Fibroblast of pulmonary artery (primary cell): ENCODE measurements at regions not wholly inside any gene's neighbourhood (a gene's known extent, or its start where the extent isn't known, plus 50 kb on each side); places are given as distances from the start of the nearest gene placed in this dataset.

Experiments used
- DNase-seq: peaks from one replicate; pipeline ENCODE4 v3.0.0-alpha.2; 2010; ENCODE audit warnings: low read depth
- H3K4me3 ChIP-seq: replicated peaks from 2 replicates; pipeline ENCODE4 v1.5.1; 2011; ENCODE audit warnings: low read depth, mild to moderate bottlenecking, control low read depth, low read length, moderate library complexity
- TF ChIP-seq, protein P1 (sequence below): IDR thresholded peaks from 2 replicates; pipeline ENCODE4 v1.5.1; 2011; ENCODE audit warnings: mild to moderate bottlenecking, control low read depth, low read length, inconsistent platforms; ENCODE audit errors: missing control alignments

DNA sequence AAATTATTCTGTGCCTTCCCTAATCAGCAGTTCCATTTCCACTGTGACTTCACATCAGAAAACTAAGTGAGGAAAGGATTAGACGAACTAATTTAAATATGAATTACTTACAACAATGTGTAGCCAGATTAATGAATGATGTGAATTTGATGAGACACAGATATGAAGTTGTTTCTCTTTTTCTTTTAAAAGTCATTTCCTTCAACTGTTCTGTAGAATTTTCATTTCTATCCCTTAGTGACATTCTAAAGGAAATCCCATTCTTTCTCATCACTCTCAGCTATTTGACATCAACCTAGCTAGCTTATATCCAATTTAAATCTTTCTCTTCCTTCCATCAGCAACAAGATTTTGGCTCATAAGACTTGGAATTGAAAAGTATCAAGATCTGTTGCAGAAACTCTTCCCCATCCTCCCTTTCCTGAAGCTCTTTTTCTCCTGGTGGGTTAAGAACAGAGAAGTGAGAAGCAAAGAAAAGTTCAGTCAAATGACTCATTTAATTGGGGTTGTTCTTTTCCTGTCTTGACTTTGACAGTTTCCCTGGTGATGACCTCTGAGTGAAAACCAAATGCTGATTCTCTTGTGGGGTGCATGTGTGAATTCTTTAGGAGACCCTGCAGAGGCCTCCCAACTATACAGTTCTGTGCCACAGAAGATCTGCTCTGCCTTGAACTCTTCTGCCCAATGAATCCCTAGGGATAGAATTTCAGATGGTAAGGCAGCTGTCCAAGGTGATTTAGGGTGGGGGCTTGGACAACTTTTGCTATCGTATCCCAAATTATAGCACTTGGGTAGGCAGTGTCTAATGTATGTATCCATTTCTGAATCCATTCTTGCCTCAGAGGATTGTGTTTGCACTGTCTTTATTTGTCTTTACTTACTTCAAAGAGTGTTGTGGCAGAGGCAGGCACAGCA, 232.5 kb upstream of the GPRIN3 start:
- TF ChIP-seq, protein P1, sequence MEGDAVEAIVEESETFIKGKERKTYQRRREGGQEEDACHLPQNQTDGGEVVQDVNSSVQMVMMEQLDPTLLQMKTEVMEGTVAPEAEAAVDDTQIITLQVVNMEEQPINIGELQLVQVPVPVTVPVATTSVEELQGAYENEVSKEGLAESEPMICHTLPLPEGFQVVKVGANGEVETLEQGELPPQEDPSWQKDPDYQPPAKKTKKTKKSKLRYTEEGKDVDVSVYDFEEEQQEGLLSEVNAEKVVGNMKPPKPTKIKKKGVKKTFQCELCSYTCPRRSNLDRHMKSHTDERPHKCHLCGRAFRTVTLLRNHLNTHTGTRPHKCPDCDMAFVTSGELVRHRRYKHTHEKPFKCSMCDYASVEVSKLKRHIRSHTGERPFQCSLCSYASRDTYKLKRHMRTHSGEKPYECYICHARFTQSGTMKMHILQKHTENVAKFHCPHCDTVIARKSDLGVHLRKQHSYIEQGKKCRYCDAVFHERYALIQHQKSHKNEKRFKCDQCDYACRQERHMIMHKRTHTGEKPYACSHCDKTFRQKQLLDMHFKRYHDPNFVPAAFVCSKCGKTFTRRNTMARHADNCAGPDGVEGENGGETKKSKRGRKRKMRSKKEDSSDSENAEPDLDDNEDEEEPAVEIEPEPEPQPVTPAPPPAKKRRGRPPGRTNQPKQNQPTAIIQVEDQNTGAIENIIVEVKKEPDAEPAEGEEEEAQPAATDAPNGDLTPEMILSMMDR: no peak
- DNase-seq: peak; percentile 31
- no peak overlapping the region for H3K4me3 ChIP-seq

GRCh38 chr4:89539374-89539773, 231.8 kb upstream of the GPRIN3 start:
- H3K4me3 ChIP-seq: no peak overlapping the region
- TF ChIP-seq, protein P1: no peak
- DNase-seq: peak; percentile 82

GRCh38 chr4:89538886-89539285, 231.3 kb upstream of the GPRIN3 start:
- H3K4me3 ChIP-seq: no peak overlapping the region
- TF ChIP-seq, protein P1: no peak
- DNase-seq: peak; percentile 38

DNA sequence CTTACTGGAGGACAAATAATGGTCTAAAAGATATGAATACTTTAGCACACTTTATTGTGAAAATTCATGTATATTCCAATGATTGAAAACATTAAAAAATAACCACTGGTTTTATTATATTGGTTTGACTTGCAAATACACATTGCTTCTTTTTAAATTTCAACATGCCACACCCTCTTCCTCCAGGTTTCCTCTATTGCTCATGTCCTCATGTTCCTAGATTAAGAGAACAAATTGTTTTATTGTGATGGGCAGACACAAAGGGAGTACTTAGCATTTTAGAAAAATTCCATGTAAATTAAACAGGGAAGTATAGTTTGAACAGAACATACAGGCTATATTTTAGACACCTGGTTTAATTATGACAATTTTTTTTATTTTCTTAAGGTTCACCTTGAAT, 230.6 kb upstream of the GPRIN3 start:
- TF ChIP-seq, protein P1: no peak
- DNase-seq: peak; percentile 17
- no peak overlapping the region for H3K4me3 ChIP-seq

DNA sequence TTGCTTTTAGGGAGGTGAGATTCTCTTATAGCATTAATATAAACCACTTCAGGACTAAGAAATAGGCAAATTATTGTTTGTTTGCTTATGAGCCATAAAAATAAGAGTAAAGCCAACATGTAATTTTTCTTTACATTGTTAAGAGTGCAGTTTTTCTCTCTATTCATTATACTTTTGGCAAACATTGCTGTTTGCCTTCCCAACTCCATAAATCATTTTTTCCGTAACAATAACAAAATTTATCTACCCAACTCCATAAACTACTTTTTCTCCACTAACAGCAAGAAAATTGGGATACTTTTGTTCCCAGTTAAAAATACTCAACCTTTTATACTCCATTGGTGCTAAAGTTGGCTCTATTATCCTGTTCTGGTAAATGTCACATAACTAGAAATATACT, 229.7 kb upstream of the GPRIN3 start:
- no peak overlapping the region for H3K4me3 ChIP-seq
- DNase-seq: no peak
- TF ChIP-seq, protein P1: no peak

- TF ChIP-seq, protein P1: no peak
- DNase-seq: peak; percentile 40
- H3K4me3 ChIP-seq: no peak overlapping the region
Observed at GRCh38 chr4:89535251-89535650, 227.7 kb upstream of the GPRIN3 start.

DNA sequence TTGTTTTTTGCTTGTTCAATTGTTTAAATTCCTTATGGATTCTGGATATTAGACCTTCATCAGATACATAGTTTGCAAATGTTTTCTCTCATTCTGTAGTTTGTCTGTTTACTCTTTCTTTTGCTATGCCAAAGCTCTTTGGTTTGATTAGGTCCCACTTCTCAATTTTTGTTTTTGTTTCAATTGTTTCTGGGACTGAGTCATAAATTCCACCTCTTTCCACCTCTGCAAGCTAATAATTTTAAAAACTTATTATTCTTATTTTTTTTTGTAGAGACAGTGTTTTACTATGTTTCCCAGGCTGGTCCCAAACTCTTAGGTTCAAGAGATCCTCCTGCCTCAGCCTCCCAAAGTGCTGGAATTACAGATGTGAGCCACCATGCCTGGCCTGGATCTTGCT, 226.8 kb upstream of the GPRIN3 start:
- no peak for DNase-seq
- no peak overlapping the region for H3K4me3 ChIP-seq
- TF ChIP-seq, protein P1: no peak
